ENCODE measurements at regions not wholly inside any gene's neighbourhood (a gene's known extent, or its start where the extent isn't known, plus 50 kb on each side); places are given as distances from the start of the nearest gene placed in this dataset.

- H3K9me3 Mint-ChIP-seq (ENCODE audit: low read depth): no peaks in the 10 kb centered on the region
- H3K27ac Mint-ChIP-seq: no peak overlapping the region
- H3K4me3 Mint-ChIP-seq: no peak overlapping the region
- H3K36me3 Mint-ChIP-seq: no peaks in the 10 kb centered on the region
- no peaks in the 10 kb centered on the region for H3K4me1 Mint-ChIP-seq (ENCODE audit: low read depth)
- H3K27me3 Mint-ChIP-seq: peaks cover 27% of the 10 kb centered on the region
These were observed 309.4 kb downstream of the PARP8 start for GRCh38 chr5:50975840-50976239.

- H3K36me3 Mint-ChIP-seq: no peaks in the 10 kb centered on the region
- H3K27me3 Mint-ChIP-seq: peaks cover 27% of the 10 kb centered on the region
- H3K4me3 Mint-ChIP-seq: no peak overlapping the region
- no peaks in the 10 kb centered on the region for H3K4me1 Mint-ChIP-seq (ENCODE audit: low read depth)
- no peaks in the 10 kb centered on the region for H3K9me3 Mint-ChIP-seq (ENCODE audit: low read depth)
- H3K27ac Mint-ChIP-seq: no peak overlapping the region
These were observed 312.5 kb downstream of the PARP8 start for GRCh38 chr5:50978924-50979323.

DNA sequence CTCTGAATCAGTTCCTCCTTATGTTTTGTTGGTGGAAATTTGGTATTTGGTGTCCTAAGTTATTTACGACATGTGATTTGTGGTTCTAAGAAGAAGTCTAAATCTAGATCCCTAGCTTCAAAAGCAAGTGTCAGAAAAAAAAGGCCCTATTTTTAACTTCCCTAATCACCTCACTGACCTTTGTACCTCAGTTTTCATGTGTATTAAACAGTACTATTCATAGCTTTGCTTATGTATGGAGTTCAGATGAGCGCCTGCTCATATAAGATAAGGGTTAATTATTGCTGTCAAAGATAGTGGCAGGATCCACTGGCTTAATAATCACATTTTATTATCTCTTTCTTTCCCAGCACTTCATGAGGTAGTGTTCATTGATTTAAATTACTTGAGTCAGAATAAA, 318.2 kb downstream of the PARP8 start:
- Mint-ChIP-seq H3K27me3 (peaks cover 7% of the 10 kb centered on the region), H3K4me1 (ENCODE audit: low read depth) (no peaks in the 10 kb centered on the region), H3K9me3 (ENCODE audit: low read depth) (no peaks in the 10 kb centered on the region), H3K36me3 (no peaks in the 10 kb centered on the region), H3K4me3 (no peak overlapping the region), H3K27ac (no peak overlapping the region)

DNA sequence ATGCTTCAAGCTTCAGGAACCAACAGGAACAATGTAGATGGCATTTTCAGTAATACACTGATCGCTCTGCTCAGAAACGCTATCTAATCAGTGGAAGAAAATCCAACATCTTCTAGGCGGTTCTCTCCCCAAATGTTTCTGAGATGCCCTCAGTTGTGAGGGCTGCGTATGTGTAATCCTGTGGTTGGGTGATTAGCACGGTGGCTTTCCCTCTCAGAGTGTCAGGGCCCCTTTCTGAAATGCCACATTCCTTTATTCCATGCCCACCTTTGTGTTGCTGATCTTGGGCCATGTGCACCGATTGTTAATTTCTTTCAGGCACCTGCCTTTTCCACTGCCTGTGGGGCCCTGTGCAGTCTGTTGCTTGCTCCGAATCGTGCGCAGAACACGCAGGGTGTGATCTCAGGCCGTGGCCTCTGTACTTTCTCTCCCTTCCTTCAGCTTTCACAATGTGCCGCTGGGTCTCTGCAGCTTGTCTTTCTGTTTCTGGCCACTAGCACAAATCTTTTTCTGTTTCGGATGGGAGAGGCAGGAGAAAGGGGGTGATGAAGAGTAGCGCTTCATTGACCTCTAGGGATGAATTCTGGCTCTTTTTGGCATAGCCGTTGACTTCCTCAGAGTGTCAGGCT, 324.0 kb downstream of the PARP8 start:
- H3K27ac Mint-ChIP-seq: no peak overlapping the region

DNA sequence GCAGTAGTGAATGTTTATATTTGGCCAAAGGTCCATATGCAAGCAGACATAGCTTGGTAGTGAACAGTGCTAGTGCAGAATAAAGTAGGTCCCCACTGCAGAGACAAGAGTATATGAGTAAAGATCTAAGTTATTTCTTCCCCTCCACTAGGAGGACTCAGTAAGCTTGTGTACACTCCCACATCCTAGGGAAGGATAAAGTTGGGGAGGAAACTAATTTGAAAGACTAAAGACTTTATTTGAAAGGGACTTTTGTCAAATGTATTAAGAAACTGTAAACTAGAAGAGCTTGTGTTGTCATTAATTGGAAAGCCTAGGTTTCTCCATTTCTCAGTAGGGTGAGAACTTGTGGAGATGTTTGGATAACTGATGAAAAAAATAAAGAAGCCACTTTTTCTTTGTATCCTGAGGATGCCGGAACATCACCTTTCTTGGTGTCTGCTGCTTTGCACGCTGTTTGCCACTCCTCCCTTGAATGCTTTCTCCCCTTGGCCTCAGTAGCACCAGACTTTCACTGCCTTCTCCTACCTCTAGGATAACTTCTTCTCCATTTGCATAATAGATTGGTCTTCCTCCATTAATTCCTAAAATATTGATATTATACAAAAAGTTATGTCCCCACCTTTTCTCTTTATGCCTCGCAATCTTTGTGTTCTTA, 329.0 kb downstream of the PARP8 start:
- no peaks in the 10 kb centered on the region for H3K36me3 Mint-ChIP-seq
- H3K9me3 Mint-ChIP-seq (ENCODE audit: low read depth): no peaks in the 10 kb centered on the region
- H3K27ac Mint-ChIP-seq: no peak overlapping the region
- no peak overlapping the region for H3K4me3 Mint-ChIP-seq
- H3K27me3 Mint-ChIP-seq: peaks cover 8% of the 10 kb centered on the region
- no peaks in the 10 kb centered on the region for H3K4me1 Mint-ChIP-seq (ENCODE audit: low read depth)

More for the DNA sequence above, 324.0 kb downstream of the PARP8 start:
- Mint-ChIP-seq H3K36me3 (no peaks in the 10 kb centered on the region), H3K9me3 (ENCODE audit: low read depth) (no peaks in the 10 kb centered on the region), H3K4me1 (ENCODE audit: low read depth) (no peaks in the 10 kb centered on the region), H3K4me3 (no peak overlapping the region), H3K27me3 (peaks cover 4% of the 10 kb centered on the region)

DNA sequence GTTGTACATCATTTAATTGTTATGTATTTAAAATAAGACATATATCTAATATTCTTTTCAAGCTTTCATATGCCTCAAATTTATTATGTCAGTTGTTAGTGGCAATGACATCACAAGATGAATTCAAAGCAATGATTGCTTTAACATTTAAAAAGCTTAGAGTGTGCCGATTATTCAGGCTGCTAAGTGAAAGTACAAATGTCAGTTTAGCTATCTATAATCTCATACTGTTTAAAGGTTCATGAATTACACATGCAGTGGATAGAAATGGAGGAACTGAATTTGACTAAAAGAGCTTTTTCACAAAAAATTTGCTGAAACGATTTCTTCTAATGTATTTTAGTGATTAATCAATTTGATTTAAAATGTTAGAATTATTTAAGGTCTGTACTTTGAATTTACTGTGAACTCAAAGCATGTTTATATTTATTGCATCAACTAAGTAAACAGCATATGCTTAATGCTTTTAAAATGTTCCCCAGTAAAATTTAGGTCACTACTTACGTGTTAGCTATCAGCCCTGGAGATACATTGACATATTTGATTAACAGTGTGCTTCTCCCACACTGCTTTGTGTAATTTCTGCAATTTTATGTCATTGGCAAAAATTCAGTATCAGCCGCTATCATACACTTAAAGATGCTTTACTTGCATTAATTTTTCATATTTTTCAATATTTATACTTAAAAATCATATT, 334.9 kb downstream of the PARP8 start:
- H3K36me3 Mint-ChIP-seq: no peaks in the 10 kb centered on the region
- peaks cover 6% of the 10 kb centered on the region for H3K27me3 Mint-ChIP-seq
- H3K9me3 Mint-ChIP-seq (ENCODE audit: low read depth): no peaks in the 10 kb centered on the region
- H3K4me1 Mint-ChIP-seq (ENCODE audit: low read depth): no peaks in the 10 kb centered on the region
- no peak overlapping the region for H3K4me3 Mint-ChIP-seq
- H3K27ac Mint-ChIP-seq: no peak overlapping the region

GRCh38 chr5:51002368-51002767, 335.9 kb downstream of the PARP8 start:
- Mint-ChIP-seq H3K9me3 (ENCODE audit: low read depth) (no peaks in the 10 kb centered on the region), H3K36me3 (no peaks in the 10 kb centered on the region), H3K4me3 (no peak overlapping the region), H3K4me1 (ENCODE audit: low read depth) (no peaks in the 10 kb centered on the region), H3K27me3 (peaks cover 6% of the 10 kb centered on the region), H3K27ac (no peak overlapping the region)

DNA sequence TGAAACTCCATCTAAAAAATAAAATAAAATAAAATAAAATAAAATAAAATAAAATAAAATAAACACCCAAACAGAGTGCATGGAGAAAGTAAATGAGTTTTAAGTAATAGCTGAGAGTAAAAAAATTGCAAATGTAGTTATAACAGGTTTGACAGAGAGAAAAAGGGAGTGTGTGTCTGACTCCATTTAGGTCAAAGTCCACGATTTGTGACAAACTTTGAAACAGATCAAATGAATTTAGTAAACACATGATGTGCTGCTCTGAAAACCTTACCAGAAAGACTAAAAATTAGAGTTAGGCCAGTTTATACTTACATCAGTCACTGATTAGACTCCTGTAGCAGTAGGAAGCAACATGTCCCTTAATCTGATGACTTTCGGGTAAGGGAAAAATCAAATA, 346.6 kb downstream of the PARP8 start:
- no peaks in the 10 kb centered on the region for H3K4me1 Mint-ChIP-seq (ENCODE audit: low read depth)
- H3K27ac Mint-ChIP-seq: no peak overlapping the region
- no peaks in the 10 kb centered on the region for H3K27me3 Mint-ChIP-seq
- H3K9me3 Mint-ChIP-seq (ENCODE audit: low read depth): no peaks in the 10 kb centered on the region
- no peaks in the 10 kb centered on the region for H3K36me3 Mint-ChIP-seq
- H3K4me3 Mint-ChIP-seq: no peak overlapping the region

- H3K27me3 Mint-ChIP-seq: no peaks in the 10 kb centered on the region
- H3K4me3 Mint-ChIP-seq: no peak overlapping the region
- no peak overlapping the region for H3K27ac Mint-ChIP-seq
- no peaks in the 10 kb centered on the region for H3K4me1 Mint-ChIP-seq (ENCODE audit: low read depth)
- H3K9me3 Mint-ChIP-seq (ENCODE audit: low read depth): no peaks in the 10 kb centered on the region
- H3K36me3 Mint-ChIP-seq: no peaks in the 10 kb centered on the region
These were observed 352.0 kb downstream of the PARP8 start for GRCh38 chr5:51018423-51018822.

DNA sequence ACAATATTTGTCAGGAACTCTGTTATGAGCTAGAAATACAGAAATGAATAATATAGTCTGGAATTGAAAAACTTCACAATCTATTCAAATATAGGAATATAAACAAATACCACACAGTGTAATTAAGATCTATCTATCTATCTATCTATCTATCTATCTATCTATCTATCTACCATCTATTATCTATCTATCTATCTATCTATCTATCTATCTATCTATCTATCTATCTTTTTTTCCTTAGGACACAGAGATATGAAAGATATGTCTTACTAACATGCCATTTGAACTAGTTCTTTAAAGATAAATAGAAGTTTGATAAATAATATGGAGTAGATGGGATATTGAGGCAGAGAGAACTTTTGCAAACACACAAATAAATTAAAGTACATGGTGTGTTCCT, 357.8 kb downstream of the PARP8 start:
- H3K27ac Mint-ChIP-seq: no peak overlapping the region
- H3K4me1 Mint-ChIP-seq (ENCODE audit: low read depth): no peaks in the 10 kb centered on the region
- no peaks in the 10 kb centered on the region for H3K27me3 Mint-ChIP-seq
- H3K9me3 Mint-ChIP-seq (ENCODE audit: low read depth): peaks cover 4% of the 10 kb centered on the region
- no peak overlapping the region for H3K4me3 Mint-ChIP-seq
- no peaks in the 10 kb centered on the region for H3K36me3 Mint-ChIP-seq

DNA sequence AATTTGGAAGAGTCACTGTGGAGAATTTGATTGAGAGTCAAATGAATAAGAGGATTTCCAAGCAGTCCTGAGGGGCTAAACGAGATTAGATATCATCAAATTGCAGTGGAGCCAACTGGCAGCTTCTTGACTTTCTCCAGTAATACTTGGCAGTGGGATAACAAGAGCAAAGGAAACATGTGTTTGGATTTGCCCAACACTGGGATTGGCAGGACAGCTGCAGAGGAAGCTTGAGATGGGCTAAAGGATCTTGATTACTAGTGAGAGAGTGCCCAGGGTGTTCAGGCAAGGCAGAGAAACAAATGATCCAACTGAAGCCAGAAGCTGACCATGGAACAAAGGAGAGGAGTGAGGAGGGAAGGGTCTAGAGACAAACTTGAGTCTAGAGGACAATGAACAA, 356.0 kb upstream of the ISL1 start:
- Mint-ChIP-seq H3K4me1 (ENCODE audit: low read depth) (no peaks in the 10 kb centered on the region), H3K4me3 (no peak overlapping the region), H3K27me3 (no peaks in the 10 kb centered on the region), H3K36me3 (no peaks in the 10 kb centered on the region), H3K9me3 (ENCODE audit: low read depth) (peaks cover 4% of the 10 kb centered on the region), H3K27ac (no peak overlapping the region)

DNA sequence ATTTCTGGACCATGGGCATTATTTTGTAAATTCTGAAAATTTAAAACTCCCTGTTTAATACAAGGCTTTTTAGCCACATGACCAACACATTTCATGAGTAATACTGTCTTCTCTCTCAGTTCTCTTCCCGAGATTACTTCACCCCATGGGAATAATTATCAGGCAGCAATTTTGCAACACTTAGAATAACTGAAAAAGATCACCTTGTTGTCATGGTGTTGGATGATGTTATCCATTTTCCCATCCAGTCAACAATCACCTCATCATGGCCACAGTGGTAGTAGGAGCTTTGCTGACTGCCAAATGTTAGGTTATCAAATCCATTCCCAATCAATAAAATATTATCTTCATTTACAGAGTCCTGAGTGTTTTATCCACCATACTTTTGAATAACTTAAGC, 354.9 kb upstream of the ISL1 start:
- peaks cover 4% of the 10 kb centered on the region for H3K9me3 Mint-ChIP-seq (ENCODE audit: low read depth)
- no peaks in the 10 kb centered on the region for H3K27me3 Mint-ChIP-seq
- no peak overlapping the region for H3K4me3 Mint-ChIP-seq
- H3K36me3 Mint-ChIP-seq: no peaks in the 10 kb centered on the region
- H3K4me1 Mint-ChIP-seq (ENCODE audit: low read depth): no peaks in the 10 kb centered on the region
- no peak overlapping the region for H3K27ac Mint-ChIP-seq

DNA sequence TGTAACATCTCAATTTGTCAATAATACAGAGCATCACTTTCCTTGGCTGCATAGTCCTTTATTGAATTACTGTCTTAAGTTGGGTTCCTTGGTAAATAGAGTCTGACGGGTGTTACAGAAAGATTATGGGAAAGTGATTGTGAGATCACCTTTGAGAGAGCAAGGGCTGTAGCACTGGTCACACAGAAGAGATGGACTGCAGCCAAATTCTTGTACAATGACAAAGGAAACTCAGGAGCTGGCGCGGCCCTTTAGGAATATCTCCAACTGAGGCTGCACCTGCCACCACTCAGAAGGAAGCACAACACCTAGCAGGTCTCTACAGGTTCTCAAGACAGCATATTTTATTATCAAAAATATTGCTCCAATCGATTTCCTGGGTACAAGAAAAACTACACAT, 350.0 kb upstream of the ISL1 start:
- no peaks in the 10 kb centered on the region for H3K36me3 Mint-ChIP-seq
- H3K4me1 Mint-ChIP-seq (ENCODE audit: low read depth): no peaks in the 10 kb centered on the region
- H3K9me3 Mint-ChIP-seq (ENCODE audit: low read depth): no peaks in the 10 kb centered on the region
- H3K4me3 Mint-ChIP-seq: no peak overlapping the region
- H3K27ac Mint-ChIP-seq: no peak overlapping the region
- H3K27me3 Mint-ChIP-seq: peaks cover 1% of the 10 kb centered on the region

DNA sequence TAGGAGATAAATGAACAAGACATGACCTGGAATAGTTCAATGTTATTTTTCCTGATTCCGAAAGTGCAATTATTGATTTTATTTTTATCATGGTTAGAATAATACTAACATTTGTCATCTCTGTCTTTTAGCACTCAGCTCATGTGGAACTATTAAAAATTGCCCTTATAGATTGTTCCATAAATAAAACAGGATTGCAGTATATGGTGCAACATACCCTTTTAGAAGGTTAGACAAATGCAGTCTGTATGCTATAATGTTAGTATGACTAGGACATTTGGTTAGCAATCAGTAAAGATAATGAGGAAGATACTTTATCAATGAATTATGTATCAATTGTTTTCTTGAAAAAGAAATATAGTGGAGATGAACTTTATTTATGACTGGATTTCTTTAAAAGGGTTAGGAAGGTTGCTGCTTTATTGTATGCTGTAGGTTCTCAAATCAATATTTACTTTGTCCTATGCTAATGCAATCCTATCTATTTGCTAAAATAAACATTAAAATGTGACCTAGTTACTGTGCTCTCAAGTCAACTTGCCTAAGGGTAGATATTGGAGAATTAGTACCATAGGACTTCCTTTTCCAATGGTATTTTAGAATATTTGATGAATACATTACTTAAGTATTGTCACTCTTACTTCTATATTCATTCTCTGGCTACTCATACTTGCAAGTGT, 348.9 kb upstream of the ISL1 start:
- Mint-ChIP-seq H3K4me3 (no peak overlapping the region), H3K4me1 (ENCODE audit: low read depth) (no peaks in the 10 kb centered on the region), H3K27me3 (peaks cover 1% of the 10 kb centered on the region), H3K36me3 (no peaks in the 10 kb centered on the region), H3K27ac (no peak overlapping the region), H3K9me3 (ENCODE audit: low read depth) (no peaks in the 10 kb centered on the region)
